HG03108 (cell line): ENCODE measurements at regions not wholly inside any gene's neighbourhood (a gene's known extent, or its start where the extent isn't known, plus 50 kb on each side); places are given as distances from the start of the nearest gene placed in this dataset.

Experiments
- ATAC-seq: cut with Tn5 transposase; IDR thresholded peaks from one replicate; pipeline ENCODE4 v1.9.1; 2021; ENCODE audit warnings: moderate library complexity; ENCODE audit not compliant: unreplicated experiment

GRCh38 chr10:43963379-43963778, 314.7 kb upstream of the ZNF32 start:
- no peak for ATAC-seq

DNA sequence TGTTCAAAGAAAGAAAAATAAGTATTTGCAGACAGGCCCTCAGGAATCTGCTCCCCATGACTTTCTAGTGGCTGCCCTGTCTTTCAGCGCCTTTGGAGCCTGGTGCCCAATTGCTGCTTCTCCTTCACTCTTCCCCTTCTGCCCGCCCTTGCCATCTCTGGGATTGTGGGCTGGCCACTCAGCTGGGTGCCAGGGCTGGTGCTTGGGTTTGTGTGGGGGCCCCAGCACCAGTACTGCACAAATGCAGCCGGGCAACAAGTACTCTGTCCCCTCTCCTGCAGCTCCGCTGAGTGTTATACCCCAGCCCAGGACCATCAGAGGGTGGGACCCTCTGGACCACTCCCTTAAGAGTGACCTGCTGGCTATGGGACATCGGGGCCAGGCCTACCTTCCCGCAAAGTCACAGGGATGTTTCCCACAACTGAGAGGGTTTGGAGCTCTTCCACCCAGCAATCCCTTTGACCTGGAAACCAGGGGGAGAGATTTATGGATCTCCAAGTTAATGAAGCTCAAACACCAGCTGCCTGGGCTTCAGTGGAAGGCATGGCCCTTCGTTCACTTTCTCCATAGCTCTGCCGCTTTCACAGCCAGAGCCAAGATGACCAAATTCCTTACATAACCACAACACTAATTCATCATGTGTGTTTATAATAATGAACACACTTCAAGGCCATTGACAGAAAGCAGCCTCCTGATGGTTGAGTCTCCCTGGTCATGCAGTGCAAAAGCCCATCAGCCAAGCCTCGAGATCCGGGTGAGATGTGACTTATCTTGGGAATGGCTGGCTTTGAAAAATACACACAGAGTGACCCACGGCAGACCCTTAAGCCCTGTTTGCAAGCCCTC, 313.9 kb upstream of the ZNF32 start:
- ATAC-seq: no peak

GRCh38 chr10:43961523-43962345, 313.1 kb upstream of the ZNF32 start:
- ATAC-seq: no peak

- ATAC-seq: no peak
Observed at GRCh38 chr10:43960981-43961380, 312.3 kb upstream of the ZNF32 start.

GRCh38 chr10:43960477-43960876, 311.8 kb upstream of the ZNF32 start:
- ATAC-seq: no peak

GRCh38 chr10:43960135-43960415, 311.4 kb upstream of the ZNF32 start:
- no peak for ATAC-seq

DNA sequence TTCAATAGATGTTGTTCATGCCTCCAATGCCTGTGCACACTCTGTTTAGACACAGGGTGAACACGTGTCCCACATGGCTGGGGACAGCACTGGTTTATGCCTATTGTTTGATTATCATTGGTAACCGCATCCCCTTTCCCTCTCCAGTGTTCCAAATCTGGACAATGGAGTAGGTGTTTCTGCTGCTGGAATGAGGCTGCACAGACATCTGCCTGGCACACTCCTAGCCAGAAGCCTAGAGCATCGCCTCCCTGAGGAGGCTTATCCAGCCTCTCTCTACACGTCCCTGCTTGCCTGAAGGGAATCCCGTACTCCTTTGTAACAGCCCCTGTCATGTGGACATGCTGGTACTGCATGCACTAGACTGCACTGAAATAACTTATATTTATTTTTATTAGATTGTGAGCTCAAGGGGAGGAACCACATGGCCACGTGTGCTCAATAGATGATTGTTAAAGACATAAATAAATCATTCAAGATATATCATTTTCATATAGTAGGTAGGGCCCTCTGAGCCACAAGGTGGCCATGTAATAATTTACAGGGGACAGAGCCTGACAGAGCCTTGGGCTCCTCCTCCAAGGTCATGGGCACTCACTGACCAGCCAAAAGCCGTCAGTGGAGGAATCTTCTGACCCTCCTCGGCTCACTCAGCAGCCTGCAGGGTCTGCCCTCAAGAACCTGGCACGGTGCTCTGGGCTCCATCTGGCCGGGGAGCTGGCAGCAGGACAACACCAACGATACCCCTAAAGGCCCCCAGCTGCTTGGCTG, 310.9 kb upstream of the ZNF32 start:
- no peak for ATAC-seq

DNA sequence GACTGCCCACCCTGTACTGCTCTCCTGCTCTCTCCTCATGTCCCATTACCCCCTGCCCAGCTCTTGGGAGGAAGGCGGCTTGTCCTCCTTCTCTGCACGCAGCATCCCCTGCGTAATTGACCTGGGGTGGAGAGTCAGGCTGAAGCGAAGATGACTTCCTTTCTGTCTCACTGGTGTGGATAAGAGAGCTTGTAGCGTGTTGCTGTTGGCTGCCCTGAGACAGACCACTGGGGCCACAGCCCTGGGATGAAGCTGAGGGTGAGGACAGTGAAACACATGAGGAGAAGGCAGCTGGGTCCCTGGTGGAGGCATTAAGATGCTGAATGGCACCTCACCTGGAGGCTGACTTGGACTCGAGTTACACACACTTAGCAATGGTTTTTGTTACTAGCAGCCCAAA, 310.3 kb upstream of the ZNF32 start:
- no peak for ATAC-seq

DNA sequence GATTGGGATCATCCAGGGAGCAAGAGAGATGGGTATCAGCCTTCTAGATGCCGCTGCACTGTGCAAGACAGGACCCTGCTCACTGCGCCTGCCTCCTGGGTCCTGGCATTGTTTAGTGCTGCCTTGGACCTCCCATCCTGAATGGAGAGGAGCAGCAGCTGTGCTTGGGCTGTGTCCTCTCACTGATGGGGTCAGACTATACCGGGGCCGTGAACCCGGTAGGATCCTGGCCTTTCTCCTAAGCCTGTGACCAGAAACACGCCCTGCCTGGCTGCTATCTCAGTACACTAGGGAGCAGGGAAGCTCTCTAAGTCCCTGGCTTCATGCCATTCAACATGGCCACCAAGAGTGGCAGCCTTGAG, 309.4 kb upstream of the ZNF32 start:
- no peak for ATAC-seq

DNA sequence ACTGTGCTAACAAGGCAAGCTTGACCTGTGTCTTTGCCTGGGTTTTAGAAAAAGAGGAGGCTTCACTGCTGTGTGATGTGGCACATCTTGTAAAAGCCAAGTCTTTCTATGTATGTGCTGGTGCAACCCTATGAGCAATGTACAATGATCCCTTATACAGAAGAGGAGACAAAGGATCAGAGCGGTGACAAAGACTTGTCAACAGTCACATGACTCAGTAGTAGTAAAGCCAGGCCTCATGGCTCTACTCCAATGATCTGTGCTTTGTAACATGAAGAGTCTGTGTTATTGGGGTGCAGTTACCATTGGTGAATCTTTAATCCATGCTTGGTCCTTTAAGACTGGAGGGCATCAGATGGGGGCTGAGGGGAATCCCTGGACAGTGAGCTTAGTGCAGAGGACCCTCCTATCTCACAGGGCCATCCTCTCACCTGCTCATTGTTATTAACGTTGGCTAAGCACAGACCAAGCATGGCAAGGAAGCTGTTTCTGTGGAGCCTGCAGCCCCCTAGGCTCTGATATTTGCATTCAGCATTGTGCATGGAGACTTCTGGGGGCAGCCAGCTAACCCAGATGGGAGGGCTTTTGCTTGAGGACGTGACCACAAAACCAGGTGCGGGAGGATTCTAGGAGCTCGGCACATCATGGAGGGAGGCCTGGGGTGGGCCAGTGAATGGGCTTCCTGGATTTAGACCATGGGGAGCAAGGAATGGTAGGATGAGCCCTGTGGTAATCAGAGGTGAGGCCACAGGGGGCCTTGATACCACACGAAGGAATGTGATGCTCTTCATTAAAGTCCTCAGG, 308.8 kb upstream of the ZNF32 start:
- ATAC-seq: no peak

DNA sequence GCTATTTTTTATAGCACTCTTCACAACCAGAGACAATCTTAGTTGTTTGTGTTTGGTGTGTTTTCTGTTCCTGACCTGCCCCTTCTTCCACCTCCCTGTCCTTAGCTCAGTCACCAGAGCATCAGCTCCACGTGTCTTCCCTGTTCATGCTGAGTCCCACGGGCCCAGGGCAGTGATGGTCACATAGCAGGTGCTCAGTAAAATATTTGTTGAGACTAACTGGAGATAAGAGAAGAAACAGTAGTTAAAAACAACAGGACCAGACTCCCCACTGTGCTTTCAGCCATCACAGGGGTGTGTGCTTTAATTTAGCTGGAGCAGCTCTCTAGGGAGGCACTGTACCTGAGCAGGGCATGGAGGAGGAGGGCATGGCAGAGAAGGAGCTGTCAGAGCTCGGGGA, 307.3 kb upstream of the ZNF32 start:
- ATAC-seq: no peak

- no peak for ATAC-seq
Observed at GRCh38 chr10:43955002-43955596, 306.4 kb upstream of the ZNF32 start.

DNA sequence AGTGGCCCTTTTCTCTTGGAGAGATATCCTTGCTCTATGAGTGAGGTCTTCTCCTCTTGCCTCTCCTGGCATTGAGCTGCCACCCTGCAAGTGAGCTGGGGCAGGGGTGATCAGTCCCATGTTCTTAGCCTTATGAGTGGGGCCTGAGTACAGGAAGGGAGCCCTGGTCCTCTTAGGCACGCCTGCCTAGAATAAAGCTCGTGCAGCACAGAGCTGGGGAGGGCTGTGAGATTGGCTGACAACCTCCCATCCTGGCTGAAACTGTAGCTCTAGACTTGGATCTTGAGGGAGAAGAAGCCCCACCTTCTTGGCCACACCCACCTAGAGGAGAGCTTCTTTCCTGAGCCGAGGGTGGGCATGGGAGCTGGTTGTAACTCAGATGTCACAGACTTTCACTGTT, 305.0 kb upstream of the ZNF32 start:
- no peak for ATAC-seq

DNA sequence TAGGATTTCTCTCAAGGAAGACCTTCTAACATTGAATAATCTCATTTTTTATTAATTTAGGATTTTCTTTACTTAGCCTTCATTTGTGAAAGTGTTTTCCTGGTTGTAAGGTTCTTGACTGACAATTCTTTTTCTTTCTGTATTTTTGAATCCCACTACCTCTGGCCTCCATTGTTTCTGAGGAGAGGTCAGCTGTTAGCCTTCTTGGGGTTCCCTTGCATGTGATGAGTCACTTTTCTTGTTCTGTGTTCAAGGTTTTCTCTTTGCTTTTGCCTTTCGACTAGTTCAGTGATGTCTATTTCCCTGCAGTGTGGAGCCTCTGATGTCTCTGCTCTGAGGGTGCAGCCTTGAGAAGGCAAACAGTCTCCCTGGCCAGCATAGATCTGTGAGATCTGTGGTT, 304.1 kb upstream of the ZNF32 start:
- ATAC-seq: no peak

DNA sequence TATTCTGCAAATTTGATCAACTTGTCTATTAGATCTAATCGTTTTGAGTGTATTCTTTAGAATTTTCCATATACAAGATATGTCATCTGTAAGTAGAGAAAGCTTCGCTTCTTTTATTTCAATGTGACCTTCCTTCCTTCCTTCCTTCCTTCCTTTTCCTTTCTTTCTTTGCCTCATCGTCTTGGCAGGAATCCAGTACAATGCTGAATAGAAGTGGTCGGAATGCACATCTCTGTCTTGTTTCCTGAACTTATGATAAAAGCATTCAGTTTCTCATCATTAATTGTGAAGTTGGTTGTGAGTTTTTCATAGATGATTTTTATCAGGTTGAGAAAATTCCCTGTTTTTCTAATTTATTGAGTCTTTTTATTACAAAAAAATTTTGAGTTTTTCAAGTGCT, 300.7 kb upstream of the ZNF32 start:
- ATAC-seq: no peak

- ATAC-seq: no peak
Observed at GRCh38 chr10:43946445-43946844, 297.8 kb upstream of the ZNF32 start.

- ATAC-seq: no peak
Observed at GRCh38 chr10:43945908-43946307, 297.2 kb upstream of the ZNF32 start.

GRCh38 chr10:43945094-43945730, 296.5 kb upstream of the ZNF32 start:
- no peak for ATAC-seq

DNA sequence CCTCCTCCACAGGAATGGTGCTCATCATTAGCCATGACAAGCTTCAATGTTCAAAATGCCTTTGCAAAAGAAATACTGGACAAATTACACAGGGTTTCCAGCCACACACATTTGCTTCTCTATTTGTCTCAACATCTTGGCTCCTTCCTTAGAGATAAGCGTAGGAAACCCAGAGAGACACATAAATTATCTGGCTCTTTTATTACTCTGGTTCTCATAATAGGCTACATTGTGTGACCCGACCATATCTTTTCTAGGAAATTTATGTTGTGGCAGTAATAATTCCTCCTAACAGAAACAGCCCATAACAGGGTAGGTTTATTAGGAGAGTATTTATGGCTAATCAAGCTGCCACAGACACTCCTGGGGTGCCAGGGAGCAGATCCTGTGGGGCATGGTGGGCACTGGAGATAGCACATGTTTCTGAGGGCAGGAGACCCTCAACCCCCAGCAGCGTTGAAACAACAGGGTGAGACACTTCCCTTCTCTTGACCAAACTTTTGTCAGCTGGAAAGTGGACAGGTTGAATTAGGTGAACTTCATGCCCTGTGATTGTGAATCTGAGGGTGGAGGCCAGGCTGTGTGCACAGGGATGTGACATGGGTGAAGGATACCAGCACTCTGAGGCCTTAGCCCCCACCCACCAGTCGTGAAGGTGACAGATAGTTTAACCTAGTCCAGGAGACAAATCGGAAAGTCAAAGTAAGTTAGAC, 295.9 kb upstream of the ZNF32 start:
- no peak for ATAC-seq
